SK-N-SH (cell line): ENCODE measurements at regions not wholly inside any gene's neighbourhood (a gene's known extent, or its start where the extent isn't known, plus 50 kb on each side); places are given as distances from the start of the nearest gene placed in this dataset.

ENCODE experiments used
- CTCF ChIA-PET: fragments of 300-600, 350-600 bp; formaldehyde crosslinking; extraction: SDS; loops from one replicate; lab custom pipeline; 2021; lab: Yijun Ruan, JAX
- POLR2A ChIA-PET: fragments of 350-600 bp; sonication (Branson Sonifier 250); formaldehyde crosslinking; extraction: SDS; loops from one replicate; lab custom pipeline; 2020; ENCODE audit warnings: antibody characterized with exemption, inconsistent platforms; lab: Yijun Ruan, JAX
- DNase-seq: peaks from one replicate; pipeline ENCODE4 v3.0.0; 2012
- H2AFZ ChIP-seq: fragments of 200-600 bp; sonication (generic); 2 replicates; pipeline ENCODE4 v1.8.1; 2016; ENCODE audit warnings: antibody characterized with exemption, mild to moderate bottlenecking, low read depth
- H3F3A ChIP-seq: fragments of 200-600 bp; sonication (generic); replicated peaks from 2 replicates; pipeline ENCODE3; 2016; ENCODE audit warnings: antibody characterized with exemption, mild to moderate bottlenecking; ENCODE audit not compliant: insufficient read depth
- H3K27ac ChIP-seq, 2 experiments: fragments of 200-500 bp in 1 of 2; fragments of 200-600 bp in 1 of 2; sonication (Bioruptor generic) in 1 of 2; sonication (generic), shearing (Covaris generic) in 1 of 2; 2 replicates each; pipeline versions ENCODE4 v1.5.1 to v1.6.1; 2014 to 2016; ENCODE audit warnings: low read depth in 2 of 2, inconsistent platforms in 1 of 2, low read length in 1 of 2, mild to moderate bottlenecking in 1 of 2, mixed read lengths in 1 of 2
- H3K27me3 ChIP-seq: fragments of 200-600 bp; sonication (generic), shearing (Covaris generic); 2 replicates; pipeline ENCODE4 v1.6.1; 2016; ENCODE audit warnings: mixed run types; ENCODE audit not compliant: insufficient read depth
- H3K36me3 ChIP-seq, 2 experiments: fragments of 200-500 bp in 1 of 2; fragments of 200-600 bp in 1 of 2; sonication (Bioruptor generic) in 1 of 2; sonication (generic) in 1 of 2; replicated peaks in 1 of 2; 2 replicates each; pipeline versions ENCODE3 to v1.5.1; 2014 to 2016; ENCODE audit warnings: low read length in 1 of 2, mild to moderate bottlenecking in 1 of 2; ENCODE audit not compliant: insufficient read depth in 2 of 2, control insufficient read depth in 1 of 2
- H3K4me1 ChIP-seq, 2 experiments: fragments of 200-500 bp in 1 of 2; fragments of 200-600 bp in 1 of 2; sonication (Bioruptor generic) in 1 of 2; sonication (generic), shearing (Covaris generic) in 1 of 2; 2 replicates each; pipeline versions ENCODE4 v1.5.1 to v1.6.1; 2014 to 2016; ENCODE audit warnings: low read depth in 1 of 2, low read length in 1 of 2, mixed run types in 1 of 2; ENCODE audit not compliant: insufficient read depth in 2 of 2, control insufficient read depth in 1 of 2
- H3K4me2 ChIP-seq: fragments of 200-600 bp; sonication (generic), shearing (Covaris generic); 2 replicates; pipeline ENCODE4 v1.6.1; 2017; ENCODE audit warnings: mixed run types
- H3K4me3 ChIP-seq, 2 experiments: fragments of 200-500 bp in 1 of 2; fragments of 200-600 bp in 1 of 2; sonication (Bioruptor generic) in 1 of 2; sonication (generic), shearing (Covaris generic) in 1 of 2; 2 replicates each; pipeline versions ENCODE4 v1.5.1 to v1.8.1; 2014 to 2016; ENCODE audit warnings: low read depth in 2 of 2, inconsistent platforms in 1 of 2, low read length in 1 of 2, mild to moderate bottlenecking in 1 of 2, mixed read lengths in 1 of 2, moderate library complexity in 1 of 2
- H3K79me2 ChIP-seq: fragments of 200-600 bp; sonication (generic); 2 replicates; pipeline ENCODE4 v1.8.1; 2017; ENCODE audit warnings: mild to moderate bottlenecking; ENCODE audit not compliant: insufficient read depth
- H3K9ac ChIP-seq: fragments of 200-600 bp; sonication (generic); 2 replicates; pipeline ENCODE4 v1.6.1; 2017; ENCODE audit warnings: mixed run types
- H3K9me2 ChIP-seq: fragments of 200-600 bp; sonication (generic); 2 replicates; pipeline ENCODE4 v1.6.1; 2017; ENCODE audit warnings: mixed run types
- H3K9me3 ChIP-seq: fragments of 200-600 bp; sonication (generic); 2 replicates; pipeline ENCODE4 v1.6.1; 2017; ENCODE audit warnings: mixed run types, mild to moderate bottlenecking, moderate library complexity
- H4K20me1 ChIP-seq: fragments of 200-600 bp; sonication (generic); 2 replicates; pipeline ENCODE4 v1.6.1; 2017; ENCODE audit warnings: mild to moderate bottlenecking, mixed run types; ENCODE audit not compliant: insufficient read depth
- ELF1 ChIP-seq: IDR thresholded peaks from 2 replicates; pipeline ENCODE4 v1.4.0; 2012
- FOSL2 ChIP-seq: IDR thresholded peaks from 2 replicates; pipeline ENCODE4 v1.4.0; 2012; ENCODE audit warnings: low read depth, mild to moderate bottlenecking, moderate library complexity, borderline replicate concordance
- FOXJ3 ChIP-seq: sonication (generic); formaldehyde crosslinking; IDR thresholded peaks from 2 replicates; pipeline ENCODE4 v1.5.1; 2020; ENCODE audit warnings: mild to moderate bottlenecking, missing genetic modification reagents
- FOXM1 ChIP-seq: IDR thresholded peaks from 2 replicates; pipeline ENCODE4 v1.4.0; 2012; ENCODE audit warnings: low read depth, mild to moderate bottlenecking
- GATA2 ChIP-seq: sonication (generic); formaldehyde crosslinking; IDR thresholded peaks from 2 replicates; pipeline ENCODE4 v1.5.0; 2020; ENCODE audit warnings: mild to moderate bottlenecking, missing genetic modification reagents
- JUND ChIP-seq: IDR thresholded peaks from 2 replicates; pipeline ENCODE4 v1.4.0; 2012
- MEF2A ChIP-seq: IDR thresholded peaks from 2 replicates; pipeline ENCODE4 v1.4.0; 2012; ENCODE audit warnings: low read depth, borderline replicate concordance
- NFIC ChIP-seq: IDR thresholded peaks from 2 replicates; pipeline ENCODE4 v1.4.0; 2012; ENCODE audit warnings: borderline replicate concordance
- NRF1 ChIP-seq: IDR thresholded peaks from 2 replicates; pipeline ENCODE4 v1.6.1; 2012; ENCODE audit warnings: low read depth, mild to moderate bottlenecking, low read length
- POLR2AphosphoS5 ChIP-seq: IDR thresholded peaks from 2 replicates; pipeline ENCODE4 v1.6.1; 2012; ENCODE audit warnings: low read depth, low read length
- RAD21 ChIP-seq: IDR thresholded peaks from 2 replicates; pipeline ENCODE4 v1.6.1; 2012; ENCODE audit warnings: mild to moderate bottlenecking, low read length
- RCOR1 ChIP-seq: fragments of 150-350 bp; IDR thresholded peaks from 2 replicates; pipeline ENCODE4 v1.6.1; 2017; ENCODE audit warnings: antibody characterized with exemption, low read length
- SMC3 ChIP-seq: IDR thresholded peaks from 2 replicates; pipeline ENCODE4 v1.6.1; 2012; ENCODE audit warnings: low read depth, low read length, improper control_type of control experiment
- TCF12 ChIP-seq: IDR thresholded peaks from 2 replicates; pipeline ENCODE4 v1.4.0; 2012
- YY1 ChIP-seq: IDR thresholded peaks from 2 replicates; pipeline ENCODE4 v1.4.0; 2012; ENCODE audit warnings: low read depth, mild to moderate bottlenecking
- WGBS: methylation state at CpG from one replicate; pipeline ENCODE4 v1.1.6; 2017; ENCODE audit warnings: low lambda C conversion rate; 5-methylcytosine and 5-hydroxymethylcytosine counted together
- TF ChIP-seq, protein P1 (sequence below): IDR thresholded peaks from 2 replicates; pipeline ENCODE4; 2012
- TF ChIP-seq, protein P2 (sequence below): IDR thresholded peaks from 2 replicates; pipeline ENCODE4 v1.4.0; 2012; ENCODE audit warnings: low read depth, borderline replicate concordance
- TF ChIP-seq, protein P3 (sequence below): fragments of 200-600 bp; sonication (generic); IDR thresholded peaks from 2 replicates; pipeline ENCODE4 v1.6.1; 2017; ENCODE audit warnings: antibody characterized with exemption, mild to moderate bottlenecking, moderate library complexity
- TF ChIP-seq, protein P4 (sequence below): fragments of 150-350 bp; IDR thresholded peaks from 2 replicates; pipeline ENCODE4 v1.6.1; 2017; ENCODE audit warnings: antibody characterized with exemption, low read length, low read depth, borderline replicate concordance
- TF ChIP-seq, protein P5 (sequence below): IDR thresholded peaks from 2 replicates; pipeline ENCODE4 v1.4.0; 2012; ENCODE audit warnings: low read depth, borderline replicate concordance
- TF ChIP-seq, protein P6 (sequence below): fragments of 150-350 bp; IDR thresholded peaks from 2 replicates; pipeline ENCODE4 v1.6.1; 2016; ENCODE audit warnings: mild to moderate bottlenecking, low read depth, low read length

DNA sequence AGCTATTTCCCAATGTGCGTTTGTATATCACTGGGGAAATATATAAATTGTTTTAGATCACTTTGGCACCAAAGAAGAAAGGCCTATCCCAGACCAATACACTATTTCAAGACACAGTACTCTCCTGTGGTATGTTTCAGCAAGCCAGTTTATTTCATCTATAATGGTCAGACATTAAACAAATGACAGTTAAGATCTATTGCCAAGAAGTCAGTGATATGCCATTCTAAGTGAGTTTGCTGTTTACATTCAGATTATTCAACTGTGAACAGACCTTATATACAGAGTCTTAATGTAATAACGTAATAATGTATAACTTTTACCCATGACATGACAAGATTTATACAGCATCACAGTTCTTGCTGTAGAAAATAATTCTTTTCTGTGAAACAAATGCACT is 352.7 kb downstream of the CDH7 start:
- no peak overlapping the region for H3K27ac ChIP-seq
- no peaks in the 10 kb centered on the region for H3K79me2 ChIP-seq
- WGBS = 4% methylated on average over 2 of the region's 2 CpGs
- H3K27me3 ChIP-seq = no peaks in the 10 kb centered on the region
- no peak for DNase-seq
- no peaks in the 10 kb centered on the region for H3K9me2 ChIP-seq
- no peaks in the 10 kb centered on the region for H3K4me1 ChIP-seq
- H3K9me3 ChIP-seq = no peaks in the 10 kb centered on the region
- CTCF ChIA-PET = no interaction called here
- no peaks in the 10 kb centered on the region for H3F3A ChIP-seq
- H2AFZ ChIP-seq = no peak overlapping the region
- H3K9ac ChIP-seq = no peak overlapping the region
- H3K36me3 ChIP-seq = no peaks in the 10 kb centered on the region
- TF ChIP-seq, protein P1, sequence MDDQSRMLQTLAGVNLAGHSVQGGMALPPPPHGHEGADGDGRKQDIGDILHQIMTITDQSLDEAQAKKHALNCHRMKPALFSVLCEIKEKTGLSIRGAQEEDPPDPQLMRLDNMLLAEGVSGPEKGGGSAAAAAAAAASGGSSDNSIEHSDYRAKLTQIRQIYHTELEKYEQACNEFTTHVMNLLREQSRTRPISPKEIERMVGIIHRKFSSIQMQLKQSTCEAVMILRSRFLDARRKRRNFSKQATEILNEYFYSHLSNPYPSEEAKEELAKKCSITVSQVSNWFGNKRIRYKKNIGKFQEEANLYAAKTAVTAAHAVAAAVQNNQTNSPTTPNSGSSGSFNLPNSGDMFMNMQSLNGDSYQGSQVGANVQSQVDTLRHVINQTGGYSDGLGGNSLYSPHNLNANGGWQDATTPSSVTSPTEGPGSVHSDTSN = no peak
- no peak for TF ChIP-seq NFIC
- TF ChIP-seq TCF12 = no peak
- TF ChIP-seq FOXJ3 (CRISPR knock-in tag) = no peak
- no peak for TF ChIP-seq GATA2
- TF ChIP-seq RCOR1 = no peak
- TF ChIP-seq, protein P2, sequence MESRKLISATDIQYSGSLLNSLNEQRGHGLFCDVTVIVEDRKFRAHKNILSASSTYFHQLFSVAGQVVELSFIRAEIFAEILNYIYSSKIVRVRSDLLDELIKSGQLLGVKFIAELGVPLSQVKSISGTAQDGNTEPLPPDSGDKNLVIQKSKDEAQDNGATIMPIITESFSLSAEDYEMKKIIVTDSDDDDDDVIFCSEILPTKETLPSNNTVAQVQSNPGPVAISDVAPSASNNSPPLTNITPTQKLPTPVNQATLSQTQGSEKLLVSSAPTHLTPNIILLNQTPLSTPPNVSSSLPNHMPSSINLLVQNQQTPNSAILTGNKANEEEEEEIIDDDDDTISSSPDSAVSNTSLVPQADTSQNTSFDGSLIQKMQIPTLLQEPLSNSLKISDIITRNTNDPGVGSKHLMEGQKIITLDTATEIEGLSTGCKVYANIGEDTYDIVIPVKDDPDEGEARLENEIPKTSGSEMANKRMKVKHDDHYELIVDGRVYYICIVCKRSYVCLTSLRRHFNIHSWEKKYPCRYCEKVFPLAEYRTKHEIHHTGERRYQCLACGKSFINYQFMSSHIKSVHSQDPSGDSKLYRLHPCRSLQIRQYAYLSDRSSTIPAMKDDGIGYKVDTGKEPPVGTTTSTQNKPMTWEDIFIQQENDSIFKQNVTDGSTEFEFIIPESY = no peak
- H3K4me3 ChIP-seq = no peak overlapping the region
- POLR2A ChIA-PET = no interaction called here
- no peak overlapping the region for H3K4me2 ChIP-seq
- H4K20me1 ChIP-seq = no peaks in the 10 kb centered on the region

DNA sequence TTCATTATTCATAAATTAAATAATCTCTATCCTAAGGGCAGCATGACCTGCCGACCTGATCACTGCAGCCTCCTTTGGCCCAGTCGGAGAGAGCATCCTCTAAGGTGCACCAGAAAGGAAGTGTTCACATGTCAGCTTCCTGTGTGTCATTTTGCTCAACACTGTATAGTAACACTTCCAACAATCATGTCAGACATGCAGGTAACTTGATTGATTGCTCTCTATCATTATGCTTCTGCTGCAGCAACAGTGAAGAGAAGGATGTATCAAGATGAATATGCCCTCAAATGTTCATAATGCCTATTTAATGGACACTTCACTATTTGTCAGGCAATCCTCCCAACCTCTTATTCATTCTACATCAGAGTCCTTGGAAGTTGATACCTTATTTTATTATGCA is 332.3 kb downstream of the CDH7 start:
- no peaks in the 10 kb centered on the region for H3K9me3 ChIP-seq
- CTCF ChIA-PET = no interaction called here
- no peaks in the 10 kb centered on the region for H3K27me3 ChIP-seq
- no peak for TF ChIP-seq RAD21
- TF ChIP-seq RCOR1 = no peak
- TF ChIP-seq SMC3 = no peak
- no peak for TF ChIP-seq JUND
- no peak for TF ChIP-seq FOSL2
- TF ChIP-seq ELF1 = no peak
- TF ChIP-seq, protein P3, sequence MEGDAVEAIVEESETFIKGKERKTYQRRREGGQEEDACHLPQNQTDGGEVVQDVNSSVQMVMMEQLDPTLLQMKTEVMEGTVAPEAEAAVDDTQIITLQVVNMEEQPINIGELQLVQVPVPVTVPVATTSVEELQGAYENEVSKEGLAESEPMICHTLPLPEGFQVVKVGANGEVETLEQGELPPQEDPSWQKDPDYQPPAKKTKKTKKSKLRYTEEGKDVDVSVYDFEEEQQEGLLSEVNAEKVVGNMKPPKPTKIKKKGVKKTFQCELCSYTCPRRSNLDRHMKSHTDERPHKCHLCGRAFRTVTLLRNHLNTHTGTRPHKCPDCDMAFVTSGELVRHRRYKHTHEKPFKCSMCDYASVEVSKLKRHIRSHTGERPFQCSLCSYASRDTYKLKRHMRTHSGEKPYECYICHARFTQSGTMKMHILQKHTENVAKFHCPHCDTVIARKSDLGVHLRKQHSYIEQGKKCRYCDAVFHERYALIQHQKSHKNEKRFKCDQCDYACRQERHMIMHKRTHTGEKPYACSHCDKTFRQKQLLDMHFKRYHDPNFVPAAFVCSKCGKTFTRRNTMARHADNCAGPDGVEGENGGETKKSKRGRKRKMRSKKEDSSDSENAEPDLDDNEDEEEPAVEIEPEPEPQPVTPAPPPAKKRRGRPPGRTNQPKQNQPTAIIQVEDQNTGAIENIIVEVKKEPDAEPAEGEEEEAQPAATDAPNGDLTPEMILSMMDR = no peak
- TF ChIP-seq, protein P4, sequence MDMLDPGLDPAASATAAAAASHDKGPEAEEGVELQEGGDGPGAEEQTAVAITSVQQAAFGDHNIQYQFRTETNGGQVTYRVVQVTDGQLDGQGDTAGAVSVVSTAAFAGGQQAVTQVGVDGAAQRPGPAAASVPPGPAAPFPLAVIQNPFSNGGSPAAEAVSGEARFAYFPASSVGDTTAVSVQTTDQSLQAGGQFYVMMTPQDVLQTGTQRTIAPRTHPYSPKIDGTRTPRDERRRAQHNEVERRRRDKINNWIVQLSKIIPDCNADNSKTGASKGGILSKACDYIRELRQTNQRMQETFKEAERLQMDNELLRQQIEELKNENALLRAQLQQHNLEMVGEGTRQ = no peak
- TF ChIP-seq, protein P5, sequence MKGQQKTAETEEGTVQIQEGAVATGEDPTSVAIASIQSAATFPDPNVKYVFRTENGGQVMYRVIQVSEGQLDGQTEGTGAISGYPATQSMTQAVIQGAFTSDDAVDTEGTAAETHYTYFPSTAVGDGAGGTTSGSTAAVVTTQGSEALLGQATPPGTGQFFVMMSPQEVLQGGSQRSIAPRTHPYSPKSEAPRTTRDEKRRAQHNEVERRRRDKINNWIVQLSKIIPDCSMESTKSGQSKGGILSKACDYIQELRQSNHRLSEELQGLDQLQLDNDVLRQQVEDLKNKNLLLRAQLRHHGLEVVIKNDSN = no peak
- TF ChIP-seq POLR2AphosphoS5 = no peak
- no peak for TF ChIP-seq MEF2A
- no peak for TF ChIP-seq NRF1
- TF ChIP-seq FOXM1 = no peak
- no peak for TF ChIP-seq YY1
- TF ChIP-seq, protein P2 = no peak
- TF ChIP-seq, protein P6, sequence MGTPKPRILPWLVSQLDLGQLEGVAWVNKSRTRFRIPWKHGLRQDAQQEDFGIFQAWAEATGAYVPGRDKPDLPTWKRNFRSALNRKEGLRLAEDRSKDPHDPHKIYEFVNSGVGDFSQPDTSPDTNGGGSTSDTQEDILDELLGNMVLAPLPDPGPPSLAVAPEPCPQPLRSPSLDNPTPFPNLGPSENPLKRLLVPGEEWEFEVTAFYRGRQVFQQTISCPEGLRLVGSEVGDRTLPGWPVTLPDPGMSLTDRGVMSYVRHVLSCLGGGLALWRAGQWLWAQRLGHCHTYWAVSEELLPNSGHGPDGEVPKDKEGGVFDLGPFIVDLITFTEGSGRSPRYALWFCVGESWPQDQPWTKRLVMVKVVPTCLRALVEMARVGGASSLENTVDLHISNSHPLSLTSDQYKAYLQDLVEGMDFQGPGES = no peak
- TF ChIP-seq NFIC = no peak

More for the DNA sequence above, 332.3 kb downstream of the CDH7 start:
- Histone ChIP-seq H3K36me3 (no peaks in the 10 kb centered on the region), H3K9me2 (no peaks in the 10 kb centered on the region), H3K79me2 (no peaks in the 10 kb centered on the region), H3F3A (no peaks in the 10 kb centered on the region), H2AFZ (no peak overlapping the region), H3K4me1 (no peaks in the 10 kb centered on the region), H3K4me2 (no peak overlapping the region), H3K4me3 (no peak overlapping the region), H3K27ac (no peak overlapping the region), H3K9ac (no peak overlapping the region), H4K20me1 (no peaks in the 10 kb centered on the region)
- DNase-seq = no peak
- 33% methylated on average over 2 of the region's 2 CpGs for WGBS
- POLR2A ChIA-PET = no interaction called here
